Frontal cortex (tissue), 3 donors: ENCODE measurements at regions not wholly inside any gene's neighbourhood (a gene's known extent, or its start where the extent isn't known, plus 50 kb on each side); places are given as distances from the start of the nearest gene placed in this dataset.
"Not testable (repeated sequence)": the region's sequence is repeated elsewhere in the genome, so short reads cannot be mapped to it uniquely, and the experiment has no call there.

ENCODE experiments used
- DNase-seq, 2 donors: peaks; one replicate each; pipeline ENCODE4 v3.0.0; 2012; ENCODE audit warnings: low spot score in 2 of 2
- FAIRE-seq: peaks from 2 replicates; lab custom pipeline; 2012; peaks lifted over from hg19 to GRCh38; lab: Jason Lieb, UNC
- donor health status: control.
- donor health status: control.
- donor health status: control.

- no peak for DNase-seq
- FAIRE-seq: no peak
Measured at GRCh38 chr7:27409311-27409710, 166.7 kb downstream of the EVX1 start.

DNA sequence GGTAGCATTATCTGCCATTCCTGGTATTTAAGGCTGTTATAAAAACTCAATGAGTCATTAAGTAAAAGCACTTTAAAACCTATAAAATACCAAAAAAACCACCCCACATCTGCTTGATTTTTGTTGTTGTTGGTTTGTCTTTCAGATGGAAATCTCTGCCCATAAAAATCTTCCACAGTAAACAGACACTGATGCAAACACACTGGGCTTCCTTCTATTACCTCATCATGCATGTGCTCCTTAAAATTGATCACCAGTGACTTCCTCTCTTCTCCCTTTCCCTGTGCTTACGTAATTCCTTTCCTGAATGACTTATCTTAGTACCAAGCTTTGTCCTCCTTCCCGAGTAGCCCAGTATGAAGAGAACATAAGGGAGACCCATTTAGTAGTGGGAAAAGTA, 167.2 kb downstream of the EVX1 start:
- DNase-seq (no peak), FAIRE-seq (no peak)

GRCh38 chr7:27410812-27411544, 168.4 kb downstream of the EVX1 start:
- FAIRE-seq: no peak
- DNase-seq: no peak

DNA sequence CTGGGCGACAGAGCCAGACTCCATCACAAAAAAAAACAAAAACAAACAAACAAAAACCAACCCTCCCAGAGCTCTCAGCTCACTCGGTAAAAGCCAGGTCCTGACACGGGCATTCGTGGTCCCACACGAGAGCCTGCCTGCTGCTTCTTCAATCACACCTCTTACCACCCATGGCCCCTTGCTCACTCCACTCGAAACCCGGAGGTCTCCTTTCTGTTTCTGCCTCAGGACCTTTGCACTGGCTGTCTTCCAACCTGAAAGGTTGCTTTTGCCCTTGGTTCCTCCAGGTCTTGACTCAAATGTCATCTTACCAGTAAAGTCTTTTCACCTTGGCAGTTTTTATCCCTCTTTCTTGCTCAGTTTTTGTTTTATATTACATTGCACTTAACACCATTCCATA, 169.6 kb downstream of the EVX1 start:
- FAIRE-seq: no peak
- no peak for DNase-seq

DNA sequence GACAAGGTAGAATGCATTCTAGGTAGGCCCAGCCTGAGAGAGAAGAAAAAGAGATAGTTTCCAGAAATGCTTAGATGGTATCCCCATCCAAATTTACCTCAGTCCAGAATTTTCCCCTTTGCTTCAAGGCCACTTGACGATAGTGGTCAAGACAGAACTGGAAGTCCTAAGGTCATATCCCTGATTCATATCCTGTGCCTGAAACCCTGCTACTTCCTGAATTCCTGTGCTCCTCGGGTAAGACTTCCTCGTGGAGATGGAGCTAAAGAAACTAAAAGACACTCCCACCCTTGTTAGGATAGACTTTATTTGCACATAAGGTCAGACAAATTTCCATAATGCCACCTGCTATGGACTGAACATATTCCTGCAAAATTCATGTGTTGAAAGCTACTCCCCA, 175.9 kb downstream of the EVX1 start:
- FAIRE-seq (no peak), DNase-seq (no peak)

DNA sequence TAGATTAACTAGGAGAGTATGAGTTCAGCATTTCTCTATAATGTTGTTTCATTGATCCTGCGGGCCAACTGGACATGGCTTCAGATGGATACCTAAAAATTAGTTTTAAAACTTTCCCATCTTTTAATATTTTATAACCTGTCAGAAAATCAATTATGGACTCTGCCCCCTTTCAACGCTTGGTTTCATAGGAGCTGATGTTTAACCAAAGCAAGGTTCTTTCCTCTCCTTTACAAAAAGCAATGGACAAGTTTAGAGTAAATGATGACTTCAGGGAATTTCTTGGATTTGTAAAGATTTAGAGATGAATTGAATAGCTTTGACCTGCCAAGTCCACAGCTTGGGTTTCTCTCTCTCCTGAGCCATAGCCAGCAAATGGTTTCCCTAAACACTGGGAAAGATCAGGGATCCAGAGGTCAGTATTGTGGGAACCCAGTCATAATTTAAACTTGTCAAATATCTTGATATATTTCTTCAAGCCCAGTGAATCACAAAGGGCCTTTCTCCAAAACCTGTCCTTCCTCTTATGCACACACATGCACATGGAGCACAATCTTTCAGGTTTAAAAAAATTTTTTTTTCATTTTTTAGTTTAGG, 177.1 kb downstream of the EVX1 start:
- no peak for FAIRE-seq

DNA sequence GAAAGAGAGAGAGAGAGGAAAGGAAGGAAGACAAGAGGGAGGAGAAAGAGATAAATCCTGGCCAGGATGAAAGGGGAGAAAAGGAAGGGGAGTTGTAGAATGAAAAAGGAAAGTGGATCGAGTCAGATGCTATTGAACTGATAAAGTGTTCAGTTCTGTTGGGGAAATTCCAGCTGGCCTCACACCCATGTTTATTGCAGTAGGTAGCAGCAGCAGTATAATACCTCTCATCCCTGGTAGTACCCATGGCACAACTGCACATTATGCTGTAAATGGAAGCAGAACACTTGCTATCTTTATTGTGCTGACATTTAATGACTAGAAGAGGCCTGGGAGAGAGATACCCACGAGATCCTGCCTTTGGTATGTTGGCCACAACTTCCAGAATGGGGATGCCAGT, 178.1 kb downstream of the EVX1 start:
- no peak for DNase-seq

More for the DNA sequence above, 177.1 kb downstream of the EVX1 start:
- DNase-seq: no peak

DNA sequence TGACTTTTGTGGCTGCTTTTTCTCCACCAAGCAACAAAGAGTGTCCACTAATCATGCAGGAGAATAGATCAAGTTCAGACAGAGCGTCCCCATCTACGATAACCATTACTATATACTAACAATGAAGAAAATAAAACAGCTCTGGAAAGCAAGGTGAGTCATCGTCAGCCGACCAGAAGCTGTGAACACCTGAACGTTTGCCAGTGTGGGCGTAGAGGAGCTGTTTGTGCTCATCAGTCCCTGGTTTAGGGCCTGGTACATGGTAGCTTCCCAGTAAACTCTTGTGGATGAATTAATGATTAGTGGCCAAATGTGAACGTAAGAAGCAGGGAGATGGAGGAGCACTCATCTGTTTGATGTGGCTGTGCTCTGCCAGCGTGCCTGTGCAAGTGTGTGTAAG, 180.7 kb downstream of the EVX1 start:
- DNase-seq (no peak), FAIRE-seq (no peak)

More for the DNA sequence above, 178.1 kb downstream of the EVX1 start:
- no peak for FAIRE-seq

DNA sequence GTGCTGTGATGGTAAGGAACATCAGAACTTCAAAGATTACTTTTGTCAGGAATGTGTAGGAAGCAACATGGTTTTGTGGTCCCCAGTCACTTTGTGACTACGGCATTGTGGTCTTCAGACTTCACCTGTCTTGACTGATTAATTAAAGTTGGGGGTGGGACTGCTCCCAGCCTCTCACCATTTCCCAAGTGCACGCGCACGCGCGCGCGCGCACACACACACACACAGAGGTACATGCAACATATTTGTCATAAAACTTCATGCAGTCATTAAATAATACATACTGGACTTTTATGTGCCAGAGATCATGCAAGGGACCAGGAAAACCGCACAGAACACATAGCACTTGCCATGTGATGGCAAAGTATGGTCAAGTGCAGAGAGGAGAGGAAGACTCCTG, 181.2 kb downstream of the EVX1 start:
- DNase-seq: no peak

DNA sequence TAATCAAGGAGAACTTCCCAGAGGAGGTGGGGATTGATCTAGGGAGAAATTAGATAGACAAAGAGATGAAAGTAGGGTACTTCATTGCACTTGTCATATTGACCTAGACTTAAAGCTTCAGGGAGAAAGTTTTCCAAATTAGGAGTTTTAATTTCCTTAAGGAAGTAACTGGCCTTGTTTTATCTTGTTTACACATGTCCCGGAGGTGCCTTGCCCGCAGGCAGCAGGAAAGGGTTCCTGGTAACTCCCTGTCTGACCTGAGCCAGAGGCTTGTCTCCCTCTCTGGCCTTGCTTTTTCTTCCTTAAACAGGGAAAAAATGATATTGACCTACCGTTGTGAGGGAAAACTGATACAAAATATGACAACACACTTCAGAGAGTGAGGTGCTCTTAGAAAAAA, 181.6 kb downstream of the EVX1 start:
- DNase-seq (no peak), FAIRE-seq (no peak)

More for the DNA sequence above, 181.2 kb downstream of the EVX1 start:
- no peak for FAIRE-seq

DNA sequence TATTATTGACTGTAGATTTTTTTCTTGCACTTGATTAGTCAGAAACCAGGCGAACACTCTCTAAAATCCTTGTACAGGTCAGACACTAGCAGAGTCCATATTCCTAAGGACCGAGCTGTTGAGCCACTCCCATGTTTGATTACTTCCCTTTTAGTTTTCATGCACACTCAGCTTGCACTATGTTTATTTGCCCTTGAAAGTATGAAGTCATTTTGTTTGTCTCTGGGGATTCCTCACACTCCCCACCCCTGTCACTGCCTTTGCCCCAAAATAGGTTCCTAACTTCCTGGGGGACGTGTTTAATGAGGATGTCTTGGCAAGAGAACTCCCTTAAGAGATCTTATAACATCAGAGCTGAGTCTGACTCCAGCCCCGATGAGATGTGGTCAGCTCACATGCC, 182.1 kb downstream of the EVX1 start:
- no peak for FAIRE-seq
- DNase-seq: no peak

DNA sequence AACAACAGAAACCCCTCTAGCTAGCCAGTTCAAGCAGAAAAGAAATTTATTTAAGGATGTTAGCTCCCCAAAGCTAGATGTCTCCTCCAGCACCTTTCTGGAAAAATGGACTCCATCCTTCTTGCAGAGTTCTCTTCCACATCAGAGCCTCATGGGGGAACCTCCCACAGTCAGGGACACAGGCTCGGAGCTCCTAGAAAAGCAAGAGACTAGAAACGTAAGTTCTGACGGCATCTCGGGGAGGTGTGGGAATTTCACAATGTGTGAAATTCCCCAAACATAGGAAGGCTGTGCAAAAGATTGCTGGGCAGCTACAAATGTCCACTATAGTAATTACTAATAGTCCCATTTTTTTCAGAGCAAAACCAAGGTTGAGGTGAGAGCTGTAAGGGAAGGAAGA, 184.8 kb downstream of the EVX1 start:
- no peak for FAIRE-seq

DNA sequence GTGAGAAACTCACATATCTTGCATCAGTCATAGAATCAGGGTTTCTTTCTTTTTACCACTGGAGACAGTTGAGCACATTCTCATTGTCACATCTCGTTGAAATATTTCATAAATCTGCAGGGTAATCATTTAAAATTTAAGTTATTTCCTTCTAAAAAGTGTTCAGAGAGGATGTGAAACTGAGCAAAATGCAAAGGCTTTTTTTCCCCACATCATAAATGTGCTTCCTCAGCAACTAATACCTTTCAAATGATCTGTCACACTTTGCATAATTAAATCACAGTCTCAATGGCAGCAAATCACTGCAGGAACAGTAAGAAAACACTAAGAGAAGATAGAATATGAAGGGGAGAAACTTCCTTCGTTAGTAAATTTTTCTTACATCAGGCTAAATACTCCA, 187.5 kb downstream of the EVX1 start:
- no peak for FAIRE-seq
- no peak for DNase-seq

More for the DNA sequence above, 184.8 kb downstream of the EVX1 start:
- no peak for DNase-seq

- DNase-seq: no peak
- FAIRE-seq: no peak
Measured at GRCh38 chr7:27431465-27431864, 188.9 kb downstream of the EVX1 start.

DNA sequence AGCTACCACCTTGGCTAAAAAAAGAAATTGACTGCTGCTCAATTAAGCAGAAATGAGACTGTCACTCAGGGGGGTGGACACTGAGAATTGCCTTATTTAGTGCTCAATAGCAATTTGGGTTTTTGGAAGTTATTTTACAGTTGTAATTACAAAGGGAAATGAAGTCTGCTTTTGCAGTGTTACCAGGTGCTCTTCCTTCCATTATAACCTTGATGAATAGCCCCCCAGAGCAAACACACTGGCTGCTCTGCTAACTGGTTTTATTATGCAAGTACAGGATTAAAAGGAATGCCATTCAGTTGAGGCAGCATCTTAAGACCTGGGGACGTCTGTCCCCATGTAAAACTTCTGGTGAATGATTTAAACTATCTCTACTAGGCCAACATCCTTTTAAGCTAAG, 191.0 kb downstream of the EVX1 start:
- no peak for FAIRE-seq
- no peak for DNase-seq

DNA sequence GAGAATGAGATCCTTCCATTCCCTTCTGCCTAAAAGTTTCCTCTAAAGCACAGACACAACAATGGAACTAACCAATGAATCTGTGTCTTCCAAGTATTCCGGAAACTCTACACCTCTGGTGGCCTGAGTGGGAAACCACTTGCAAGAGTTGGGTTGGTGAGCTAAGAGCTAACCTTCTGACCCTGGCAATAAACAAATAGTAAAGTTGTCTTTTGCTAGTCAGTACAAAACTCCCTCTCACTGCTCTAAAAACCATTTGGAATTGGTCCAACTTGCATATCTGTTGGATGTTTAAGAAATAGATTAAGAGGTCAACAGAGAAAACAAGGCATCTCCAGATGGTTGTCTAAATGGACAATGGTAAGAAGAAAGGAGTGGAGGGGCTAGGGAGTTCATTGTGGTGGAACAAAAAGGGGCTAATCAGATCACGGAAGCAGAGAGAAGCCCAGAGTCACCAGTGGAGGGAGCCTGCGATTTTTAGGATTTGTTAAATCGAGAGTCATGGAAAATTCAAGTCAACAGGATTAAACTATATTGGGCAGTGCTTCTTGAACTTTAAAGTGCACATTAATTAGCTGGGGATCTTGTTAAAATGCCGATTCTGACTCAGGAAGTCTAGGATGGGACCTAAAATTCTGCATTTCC, 192.3 kb downstream of the EVX1 start:
- no peak for DNase-seq
- FAIRE-seq: no peak

- DNase-seq (no peak), FAIRE-seq (no peak)
Measured at GRCh38 chr7:27435461-27435860, 192.9 kb downstream of the EVX1 start.

- no peak for FAIRE-seq
- no peak for DNase-seq
Measured at GRCh38 chr7:27438881-27439589, 196.4 kb downstream of the EVX1 start.

DNA sequence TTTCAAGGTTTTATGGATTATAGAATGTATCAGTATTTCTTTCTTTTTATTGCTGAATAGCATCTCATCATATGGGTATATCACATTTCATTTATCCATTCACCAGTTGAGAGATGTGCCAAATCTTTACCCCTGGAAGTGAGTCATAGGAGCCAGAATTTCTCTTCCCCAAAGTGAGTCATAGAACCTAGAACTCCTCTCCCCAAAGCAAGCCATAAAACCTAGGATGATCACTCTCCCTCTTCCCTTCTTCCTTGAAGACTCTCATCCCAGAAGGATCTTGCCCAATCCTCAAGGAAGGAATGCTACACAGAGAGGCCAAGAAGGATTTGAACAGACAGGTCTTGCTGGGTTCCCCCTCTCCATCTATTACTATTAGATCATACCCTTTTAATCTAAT, 199.9 kb downstream of the EVX1 start:
- FAIRE-seq (no peak), DNase-seq (no peak)

DNA sequence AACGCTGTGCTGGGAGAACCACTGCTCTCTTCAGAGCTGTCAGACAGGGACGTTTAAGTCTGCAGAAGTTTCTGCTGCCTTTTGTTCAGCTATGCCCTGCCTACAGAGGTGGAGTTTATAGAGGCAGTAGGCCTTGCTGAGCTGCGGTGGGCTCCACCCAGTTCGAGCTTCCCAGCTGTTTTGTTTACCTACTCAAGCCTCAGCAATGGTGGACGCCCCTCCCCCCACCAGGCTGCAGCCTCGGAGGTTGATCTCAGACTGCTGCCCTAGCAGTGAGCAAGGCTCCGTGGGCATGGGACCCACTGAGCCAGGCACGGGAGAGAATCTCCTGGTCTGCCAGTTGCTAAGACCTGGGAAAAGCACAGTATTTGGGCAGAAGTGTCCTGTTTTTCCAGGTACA, 206.4 kb downstream of the EVX1 start:
- not testable (repeated sequence) for FAIRE-seq, DNase-seq
